ENCODE measurements at regions not wholly inside any gene's neighbourhood (a gene's known extent, or its start where the extent isn't known, plus 50 kb on each side); places are given as distances from the start of the nearest gene placed in this dataset.

DNA sequence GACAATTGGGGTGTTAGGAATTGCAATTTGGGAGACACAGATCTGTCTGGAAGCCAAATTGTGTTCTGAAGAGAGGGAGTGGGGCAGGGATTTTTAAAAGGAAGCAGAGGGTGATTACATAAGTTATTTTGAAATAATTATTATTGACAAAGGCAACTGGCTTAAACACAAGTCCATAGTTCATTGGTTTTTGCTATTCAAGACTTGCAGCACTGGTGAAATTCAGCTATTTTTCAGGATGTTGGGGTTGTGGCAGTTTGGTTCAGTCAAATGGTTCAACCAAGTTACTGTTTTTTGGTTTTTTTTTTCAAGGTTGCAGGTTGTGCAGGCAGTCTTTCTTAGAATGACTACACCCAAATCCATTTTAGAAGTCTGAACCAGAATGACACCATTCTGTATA is 300.0 kb upstream of the DEPDC1 start:
- POLR2A ChIA-PET (ENCODE audit: low non-redundant PET): no interaction called here
- TF ChIP-seq, protein P1, sequence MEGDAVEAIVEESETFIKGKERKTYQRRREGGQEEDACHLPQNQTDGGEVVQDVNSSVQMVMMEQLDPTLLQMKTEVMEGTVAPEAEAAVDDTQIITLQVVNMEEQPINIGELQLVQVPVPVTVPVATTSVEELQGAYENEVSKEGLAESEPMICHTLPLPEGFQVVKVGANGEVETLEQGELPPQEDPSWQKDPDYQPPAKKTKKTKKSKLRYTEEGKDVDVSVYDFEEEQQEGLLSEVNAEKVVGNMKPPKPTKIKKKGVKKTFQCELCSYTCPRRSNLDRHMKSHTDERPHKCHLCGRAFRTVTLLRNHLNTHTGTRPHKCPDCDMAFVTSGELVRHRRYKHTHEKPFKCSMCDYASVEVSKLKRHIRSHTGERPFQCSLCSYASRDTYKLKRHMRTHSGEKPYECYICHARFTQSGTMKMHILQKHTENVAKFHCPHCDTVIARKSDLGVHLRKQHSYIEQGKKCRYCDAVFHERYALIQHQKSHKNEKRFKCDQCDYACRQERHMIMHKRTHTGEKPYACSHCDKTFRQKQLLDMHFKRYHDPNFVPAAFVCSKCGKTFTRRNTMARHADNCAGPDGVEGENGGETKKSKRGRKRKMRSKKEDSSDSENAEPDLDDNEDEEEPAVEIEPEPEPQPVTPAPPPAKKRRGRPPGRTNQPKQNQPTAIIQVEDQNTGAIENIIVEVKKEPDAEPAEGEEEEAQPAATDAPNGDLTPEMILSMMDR (conservative IDR thresholded peaks at IDR 0.05; ENCODE audit: low read depth): no peak
- H3K27ac ChIP-seq: no peak overlapping the region
- no peak for DNase-seq (ENCODE audit: low spot score)
- CTCF ChIA-PET: no interaction called here

DNA sequence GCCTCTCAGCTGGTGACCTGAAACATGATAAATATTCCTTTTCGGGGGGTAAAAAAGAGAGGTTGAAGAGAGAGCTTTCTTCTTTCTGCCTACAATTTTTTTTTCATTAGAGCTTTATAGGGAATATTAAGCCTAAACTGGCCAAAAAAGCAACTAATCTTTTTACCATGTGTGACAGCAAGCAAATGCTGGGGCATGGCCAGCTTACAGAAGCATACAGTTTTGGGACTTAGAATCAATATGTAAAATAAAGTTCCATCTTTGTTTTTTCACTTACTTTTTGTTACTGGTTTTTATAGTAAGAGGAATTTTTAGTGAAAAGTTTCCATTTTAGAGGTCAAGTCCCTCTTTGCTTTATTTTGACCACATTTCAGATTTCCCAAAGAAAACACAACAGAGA is 301.2 kb upstream of the DEPDC1 start:
- TF ChIP-seq, protein P1 (conservative IDR thresholded peaks at IDR 0.05; ENCODE audit: low read depth): no peak
- ChIA-PET CTCF (no interaction called here), POLR2A (ENCODE audit: low non-redundant PET) (no interaction called here)
- no peak overlapping the region for H3K27ac ChIP-seq
- no peak for DNase-seq (ENCODE audit: low spot score)

DNA sequence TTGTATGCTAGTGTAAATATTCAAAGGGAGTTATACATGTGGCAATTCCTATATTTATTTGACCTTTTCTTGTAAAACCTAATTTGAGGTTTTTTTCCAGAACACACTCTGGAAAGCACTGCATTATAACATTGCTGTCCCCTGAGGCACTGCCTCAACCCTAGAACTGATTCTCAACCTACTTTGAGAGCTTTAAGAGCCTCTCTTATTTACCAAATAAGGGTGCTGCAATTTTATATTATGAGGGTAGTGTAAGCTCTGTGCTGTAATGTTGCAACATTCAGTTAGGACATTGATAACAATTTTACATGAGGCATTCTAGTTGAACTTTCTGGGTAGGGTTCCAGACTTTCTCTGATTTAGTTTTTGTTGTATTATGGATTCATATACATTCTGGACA is 302.2 kb upstream of the DEPDC1 start:
- CTCF ChIA-PET: no interaction called here
- H3K27ac ChIP-seq: no peak overlapping the region
- no peak for DNase-seq (ENCODE audit: low spot score)
- POLR2A ChIA-PET (ENCODE audit: low non-redundant PET): no interaction called here
- TF ChIP-seq, protein P1 (conservative IDR thresholded peaks at IDR 0.05; ENCODE audit: low read depth): no peak

DNA sequence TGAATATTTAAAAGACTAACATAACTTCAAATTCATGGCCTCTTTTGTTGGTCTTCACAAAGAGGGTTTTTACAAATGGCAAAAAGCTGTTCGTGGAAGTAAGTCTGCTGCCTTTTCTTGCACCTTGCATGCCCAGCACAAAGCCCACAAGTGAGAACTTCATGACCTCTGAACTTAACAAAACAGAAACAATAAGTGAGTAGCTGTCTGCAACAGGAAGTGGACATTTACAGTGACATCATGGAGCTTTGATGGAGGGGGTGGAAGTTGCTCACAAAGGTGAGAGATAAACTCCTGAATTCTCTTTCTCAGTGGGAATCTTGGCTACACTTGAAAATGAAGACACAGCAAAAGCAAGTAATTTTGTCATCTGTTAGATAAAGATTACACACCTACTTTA is 303.3 kb upstream of the DEPDC1 start:
- no peak for DNase-seq (ENCODE audit: low spot score)
- ChIA-PET CTCF (no interaction called here), POLR2A (ENCODE audit: low non-redundant PET) (no interaction called here)
- no peak overlapping the region for H3K27ac ChIP-seq
- TF ChIP-seq, protein P1 (conservative IDR thresholded peaks at IDR 0.05; ENCODE audit: low read depth): no peak

DNA sequence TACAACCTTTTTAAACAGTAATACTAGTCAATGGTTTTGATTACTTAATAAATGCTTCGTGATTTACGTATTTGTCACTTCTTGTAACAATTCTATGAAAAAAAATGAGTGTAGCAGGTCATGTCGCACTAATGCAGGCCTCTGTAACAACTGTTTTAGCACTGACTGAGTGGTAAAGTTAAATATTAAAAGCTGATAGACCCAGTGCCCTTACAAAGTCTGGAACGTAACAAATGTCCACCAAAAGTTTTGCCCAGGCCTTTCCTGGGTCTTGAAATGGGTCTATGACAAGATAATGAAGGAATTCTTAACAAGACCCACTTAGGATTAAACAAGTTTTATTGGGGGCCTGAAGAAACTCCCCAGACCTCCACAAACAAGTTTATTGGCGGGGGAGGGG is 304.6 kb upstream of the DEPDC1 start:
- CTCF ChIA-PET: no interaction called here
- TF ChIP-seq, protein P1 (conservative IDR thresholded peaks at IDR 0.05; ENCODE audit: low read depth): no peak
- POLR2A ChIA-PET (ENCODE audit: low non-redundant PET): no interaction called here
- DNase-seq (ENCODE audit: low spot score): no peak
- no peak overlapping the region for H3K27ac ChIP-seq

DNA sequence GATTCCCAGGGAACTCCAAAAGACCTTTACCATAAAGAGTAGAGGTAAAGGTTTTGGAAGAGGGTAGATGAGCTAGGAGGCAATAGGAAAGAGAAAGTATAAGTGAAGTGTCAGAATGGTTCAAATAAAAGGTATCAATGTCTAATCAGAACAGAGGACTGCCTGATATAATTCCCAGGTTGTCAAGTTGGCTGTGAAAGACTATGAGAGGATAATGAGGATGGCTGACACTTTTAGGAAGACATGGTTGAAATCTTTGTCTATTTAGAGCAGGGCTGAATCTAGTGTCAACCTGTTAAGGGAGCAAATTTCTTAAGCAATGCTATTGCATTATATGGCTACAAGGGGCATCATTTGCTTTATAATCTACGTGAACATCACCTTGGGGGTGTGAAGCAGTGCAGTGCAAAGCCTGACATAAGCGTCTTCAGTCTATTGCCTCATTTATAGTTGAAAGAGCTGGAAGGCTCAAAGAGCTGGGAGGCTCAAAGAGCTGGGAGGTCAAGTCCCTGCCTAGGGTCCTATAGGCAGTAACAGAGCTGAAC is 308.3 kb upstream of the DEPDC1 start:
- ChIA-PET CTCF (no interaction called here), POLR2A (ENCODE audit: low non-redundant PET) (no interaction called here)
- no peak overlapping the region for H3K27ac ChIP-seq
- no peak for DNase-seq (ENCODE audit: low spot score)
- TF ChIP-seq, protein P1 (conservative IDR thresholded peaks at IDR 0.05; ENCODE audit: low read depth): no peak

DNA sequence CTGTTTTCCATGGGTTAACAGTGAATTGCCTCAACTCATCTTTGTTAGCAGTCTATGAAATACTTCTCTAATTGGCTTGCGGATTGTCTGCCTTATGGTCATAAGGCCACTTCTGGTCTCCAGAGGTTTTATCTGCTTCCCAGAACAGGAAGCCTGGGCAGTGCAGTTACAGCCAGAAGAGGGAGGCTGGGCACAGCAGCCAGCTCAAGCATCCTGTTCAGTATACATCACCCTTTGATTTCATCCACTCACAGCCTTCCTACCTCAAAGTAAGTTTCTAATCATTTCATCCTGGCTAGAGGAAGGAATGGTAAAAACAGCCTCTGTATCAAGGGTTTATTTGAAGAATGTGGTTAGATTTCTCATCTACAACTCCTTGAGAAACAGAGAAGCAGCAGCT is 311.5 kb upstream of the DEPDC1 start:
- TF ChIP-seq, protein P1 (conservative IDR thresholded peaks at IDR 0.05; ENCODE audit: low read depth): no peak
- DNase-seq (ENCODE audit: low spot score): no peak
- POLR2A ChIA-PET (ENCODE audit: low non-redundant PET): no interaction called here
- CTCF ChIA-PET: no interaction called here
- H3K27ac ChIP-seq: no peak overlapping the region

Measured in RWPE1 (cell line).